MCF 10A (cell line): ENCODE measurements at regions not wholly inside any gene's neighbourhood (a gene's known extent, or its start where the extent isn't known, plus 50 kb on each side); places are given as distances from the start of the nearest gene placed in this dataset.

Source experiments
- BruUV-seq: library from RNA; stranded (reverse); fragments of 400-500 nt; replicated peaks from 2 replicates; lab custom pipeline; 2021; lab: Mats Ljungman, UMichigan
- CTCF ChIA-PET: fragments of 300-600 bp; sonication (Branson Sonifier 250); formaldehyde crosslinking; extraction: SDS; loops from one replicate; lab custom pipeline; 2021; ENCODE audit warnings: antibody characterized with exemption, inconsistent platforms; lab: Yijun Ruan, JAX
- POLR2A ChIA-PET: fragments of 300-600, 350-650 bp; sonication (Branson Sonifier 250); formaldehyde crosslinking; extraction: SDS; loops from one replicate; lab custom pipeline; 2020; ENCODE audit warnings: antibody characterized with exemption, inconsistent platforms; lab: Yijun Ruan, JAX
- DNase-seq: peaks from one replicate; pipeline ENCODE4 v3.0.0-alpha.2; 2018; ENCODE audit not compliant: unreplicated experiment
- H3K27ac Mint-ChIP-seq: one replicate; pipeline ENCODE4 v1.8.0; 2022; ENCODE audit warnings: mild to moderate bottlenecking, low read depth, mixed read lengths; ENCODE audit not compliant: unreplicated experiment
- H3K27me3 Mint-ChIP-seq: one replicate; pipeline ENCODE4 v1.8.0; 2022; ENCODE audit warnings: mixed read lengths; ENCODE audit not compliant: insufficient read depth, unreplicated experiment
- H3K36me3 Mint-ChIP-seq: one replicate; pipeline ENCODE4 v1.8.0; 2022; ENCODE audit warnings: mild to moderate bottlenecking, moderate library complexity, mixed read lengths; ENCODE audit not compliant: insufficient read depth, unreplicated experiment
- H3K4me1 Mint-ChIP-seq: one replicate; pipeline ENCODE4 v1.8.0; 2022; ENCODE audit warnings: mixed read lengths; ENCODE audit not compliant: insufficient read depth, unreplicated experiment
- H3K4me3 Mint-ChIP-seq: one replicate; pipeline ENCODE4 v1.8.0; 2022; ENCODE audit warnings: mild to moderate bottlenecking, moderate library complexity, mixed read lengths; ENCODE audit not compliant: unreplicated experiment
- H3K9me3 Mint-ChIP-seq: one replicate; pipeline ENCODE4 v1.8.0; 2022; ENCODE audit warnings: mixed read lengths; ENCODE audit not compliant: unreplicated experiment
- intact Hi-C: fragments of 100-400 bp; cut with micrococcal nuclease; formaldehyde crosslinking; loops from 2 replicates; pipeline ENCODE4 v1.14.1; 2022
- TF ChIP-seq, protein P1 (sequence below): fragments of 200-600 bp; IDR thresholded peaks from one replicate; pipeline ENCODE4 v1.8.0; 2022; ENCODE audit warnings: antibody characterized with exemption, mild to moderate bottlenecking; ENCODE audit not compliant: unreplicated experiment

GRCh38 chr14:86086962-86087361 lies 557.0 kb downstream of the FLRT2 start:
- Mint-ChIP-seq H3K9me3 (no peaks in the 10 kb centered on the region), H3K27me3 (no peaks in the 10 kb centered on the region), H3K4me1 (peaks cover 7% of the 10 kb centered on the region), H3K36me3 (no peaks in the 10 kb centered on the region), H3K27ac (no peak overlapping the region), H3K4me3 (no peak overlapping the region)
- TF ChIP-seq, protein P1, sequence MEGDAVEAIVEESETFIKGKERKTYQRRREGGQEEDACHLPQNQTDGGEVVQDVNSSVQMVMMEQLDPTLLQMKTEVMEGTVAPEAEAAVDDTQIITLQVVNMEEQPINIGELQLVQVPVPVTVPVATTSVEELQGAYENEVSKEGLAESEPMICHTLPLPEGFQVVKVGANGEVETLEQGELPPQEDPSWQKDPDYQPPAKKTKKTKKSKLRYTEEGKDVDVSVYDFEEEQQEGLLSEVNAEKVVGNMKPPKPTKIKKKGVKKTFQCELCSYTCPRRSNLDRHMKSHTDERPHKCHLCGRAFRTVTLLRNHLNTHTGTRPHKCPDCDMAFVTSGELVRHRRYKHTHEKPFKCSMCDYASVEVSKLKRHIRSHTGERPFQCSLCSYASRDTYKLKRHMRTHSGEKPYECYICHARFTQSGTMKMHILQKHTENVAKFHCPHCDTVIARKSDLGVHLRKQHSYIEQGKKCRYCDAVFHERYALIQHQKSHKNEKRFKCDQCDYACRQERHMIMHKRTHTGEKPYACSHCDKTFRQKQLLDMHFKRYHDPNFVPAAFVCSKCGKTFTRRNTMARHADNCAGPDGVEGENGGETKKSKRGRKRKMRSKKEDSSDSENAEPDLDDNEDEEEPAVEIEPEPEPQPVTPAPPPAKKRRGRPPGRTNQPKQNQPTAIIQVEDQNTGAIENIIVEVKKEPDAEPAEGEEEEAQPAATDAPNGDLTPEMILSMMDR, result no peak
- intact Hi-C loops, result no loop called here
- POLR2A ChIA-PET, result interaction anchor here (0.7 kb wide), 1 partner anchor 452 kb away, joined by 3 read pairs; no protein-coding TSS in a partner anchor
- no peak for DNase-seq
- BruUV-seq, result no TSS peak
- CTCF ChIA-PET, result interaction anchor here (0.7 kb wide), 1 partner anchor 1305 kb away, joined by 4 read pairs; no protein-coding TSS in a partner anchor

GRCh38 chr14:86084097-86084496 lies 554.2 kb downstream of the FLRT2 start:
- CTCF ChIA-PET, result no interaction called here
- no peak for DNase-seq
- BruUV-seq, result no TSS peak
- Mint-ChIP-seq H3K36me3 (no peaks in the 10 kb centered on the region), H3K27me3 (no peaks in the 10 kb centered on the region), H3K9me3 (peaks cover under 1% of the 10 kb centered on the region), H3K4me3 (no peak overlapping the region), H3K4me1 (no peaks in the 10 kb centered on the region), H3K27ac (no peak overlapping the region)
- POLR2A ChIA-PET, result no interaction called here
- intact Hi-C loops, result no loop called here
- TF ChIP-seq, protein P1, result no peak

GRCh38 chr14:86083616-86084015 lies 553.7 kb downstream of the FLRT2 start:
- Mint-ChIP-seq H3K27ac (no peak overlapping the region), H3K27me3 (no peaks in the 10 kb centered on the region), H3K4me3 (no peak overlapping the region), H3K9me3 (peaks cover 5% of the 10 kb centered on the region), H3K36me3 (no peaks in the 10 kb centered on the region), H3K4me1 (no peaks in the 10 kb centered on the region)
- POLR2A ChIA-PET, result no interaction called here
- no peak for DNase-seq
- TF ChIP-seq, protein P1, result no peak
- intact Hi-C loops, result no loop called here
- CTCF ChIA-PET, result no interaction called here
- no TSS peak for BruUV-seq

DNA sequence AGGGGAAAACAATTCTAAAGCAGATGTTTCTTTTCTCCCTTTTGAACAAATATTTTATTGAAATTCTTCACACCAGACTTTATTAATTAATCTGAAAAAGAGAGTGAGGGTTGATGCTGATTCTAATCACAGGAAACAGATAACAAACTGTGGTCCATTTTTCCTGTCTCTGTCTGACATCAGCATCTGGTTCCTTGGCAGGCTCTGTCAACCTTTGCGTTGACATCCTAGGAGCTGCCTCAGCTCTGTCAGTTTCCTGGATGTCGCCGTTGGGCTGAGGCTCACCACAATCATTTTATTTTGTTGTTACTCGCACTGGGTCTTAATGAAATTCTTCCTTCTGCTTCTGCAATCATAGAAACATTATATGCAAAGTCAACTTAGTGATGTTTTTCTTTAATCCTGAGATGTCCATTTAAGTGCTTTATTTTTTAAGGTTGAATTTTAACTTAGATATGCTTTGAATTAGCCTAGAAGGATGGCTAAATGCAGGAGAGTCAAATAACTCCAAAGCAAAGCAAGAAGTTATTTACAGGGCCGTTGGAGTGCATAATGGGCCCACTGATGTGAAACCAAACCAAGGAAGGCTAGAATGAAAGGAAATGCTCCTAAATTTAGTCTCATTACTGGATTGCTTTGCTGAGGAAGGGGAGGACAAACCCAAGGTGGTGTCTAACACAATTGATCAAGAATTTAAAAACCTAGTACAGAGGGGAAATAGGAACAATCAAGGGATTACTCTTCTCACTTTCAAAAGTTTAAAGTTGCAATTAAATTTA lies 542.4 kb downstream of the FLRT2 start:
- H3K36me3 Mint-ChIP-seq, result no peaks in the 10 kb centered on the region
- BruUV-seq, result no TSS peak
- TF ChIP-seq, protein P1, result no peak
- no peak overlapping the region for H3K27ac Mint-ChIP-seq
- POLR2A ChIA-PET, result no interaction called here
- peaks cover 3% of the 10 kb centered on the region for H3K9me3 Mint-ChIP-seq
- H3K27me3 Mint-ChIP-seq, result no peaks in the 10 kb centered on the region
- H3K4me1 Mint-ChIP-seq, result no peaks in the 10 kb centered on the region
- intact Hi-C loops, result no loop called here
- DNase-seq, result no peak
- H3K4me3 Mint-ChIP-seq, result no peak overlapping the region
- CTCF ChIA-PET, result no interaction called here
